Keratinocyte (primary cell): ENCODE measurements at regions not wholly inside any gene's neighbourhood (a gene's known extent, or its start where the extent isn't known, plus 50 kb on each side); places are given as distances from the start of the nearest gene placed in this dataset.

Experiments used
- EZH2 ChIP-seq: IDR thresholded peaks from one replicate; pipeline ENCODE4 v1.6.1; 2012; ENCODE audit warnings: inconsistent platforms, mild to moderate bottlenecking, low read length, moderate library complexity
- TF ChIP-seq, protein P1 (sequence below), 3 experiments: IDR thresholded peaks in 1 of 3; conservative IDR thresholded peaks in 1 of 3; optimal IDR thresholded peaks in 1 of 3; 2 replicates in 2 of 3; 3 replicates in 1 of 3; pipeline versions ENCODE3 to v1.5.1; 2011; ENCODE audit warnings: low read length in 3 of 3, mild to moderate bottlenecking in 3 of 3, moderate library complexity in 2 of 3, control low read depth in 1 of 3, inconsistent platforms in 1 of 3; ENCODE audit not compliant: insufficient read depth in 2 of 3; ENCODE audit errors: extremely low read depth in 1 of 3

DNA sequence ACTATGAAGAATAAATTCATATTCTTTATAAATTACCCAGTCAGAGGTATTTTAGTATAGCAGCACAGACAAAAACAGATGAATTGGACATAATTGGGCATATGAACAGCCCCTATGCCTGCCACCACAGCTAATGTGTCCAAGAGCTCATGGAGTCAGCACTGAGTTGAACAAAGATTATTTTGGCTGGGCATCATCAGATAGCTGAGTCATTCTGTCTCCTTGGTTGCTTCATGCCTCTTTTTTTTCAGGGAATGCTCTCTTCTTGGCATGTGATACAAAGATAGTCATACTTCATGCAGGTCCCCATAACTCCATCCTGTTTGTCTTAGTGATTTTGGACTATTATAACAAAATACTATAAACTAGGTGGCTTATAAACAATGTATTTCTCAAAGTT, 275.6 kb downstream of the TENT5A start:
- TF ChIP-seq, protein P1, sequence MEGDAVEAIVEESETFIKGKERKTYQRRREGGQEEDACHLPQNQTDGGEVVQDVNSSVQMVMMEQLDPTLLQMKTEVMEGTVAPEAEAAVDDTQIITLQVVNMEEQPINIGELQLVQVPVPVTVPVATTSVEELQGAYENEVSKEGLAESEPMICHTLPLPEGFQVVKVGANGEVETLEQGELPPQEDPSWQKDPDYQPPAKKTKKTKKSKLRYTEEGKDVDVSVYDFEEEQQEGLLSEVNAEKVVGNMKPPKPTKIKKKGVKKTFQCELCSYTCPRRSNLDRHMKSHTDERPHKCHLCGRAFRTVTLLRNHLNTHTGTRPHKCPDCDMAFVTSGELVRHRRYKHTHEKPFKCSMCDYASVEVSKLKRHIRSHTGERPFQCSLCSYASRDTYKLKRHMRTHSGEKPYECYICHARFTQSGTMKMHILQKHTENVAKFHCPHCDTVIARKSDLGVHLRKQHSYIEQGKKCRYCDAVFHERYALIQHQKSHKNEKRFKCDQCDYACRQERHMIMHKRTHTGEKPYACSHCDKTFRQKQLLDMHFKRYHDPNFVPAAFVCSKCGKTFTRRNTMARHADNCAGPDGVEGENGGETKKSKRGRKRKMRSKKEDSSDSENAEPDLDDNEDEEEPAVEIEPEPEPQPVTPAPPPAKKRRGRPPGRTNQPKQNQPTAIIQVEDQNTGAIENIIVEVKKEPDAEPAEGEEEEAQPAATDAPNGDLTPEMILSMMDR (optimal IDR thresholded peaks at IDR 0.05 in 1 of 3, IDR thresholded peaks at IDR 0.05 in 1 of 3, conservative IDR thresholded peaks at IDR 0.05 in 1 of 3; ENCODE audit: extremely low read depth in 1 of 3, insufficient read depth in 2 of 3, low read length in 3 of 3): no peak
- TF ChIP-seq EZH2: no peak
